Mesodermal cell (in vitro differentiated cells): ENCODE measurements at regions not wholly inside any gene's neighbourhood (a gene's known extent, or its start where the extent isn't known, plus 50 kb on each side); places are given as distances from the start of the nearest gene placed in this dataset.

Experiments
- H3K27ac ChIP-seq: 2 replicates; pipeline ENCODE4 v1.7.0; 2013; ENCODE audit warnings: mild to moderate bottlenecking, low read depth, low read length, moderate library complexity; ENCODE audit not compliant: severe bottlenecking
- H3K36me3 ChIP-seq: 2 replicates; pipeline ENCODE4 v1.7.1; 2013; ENCODE audit warnings: mild to moderate bottlenecking, low read length, moderate library complexity; ENCODE audit not compliant: control insufficient read depth, insufficient read depth
- H3K4me1 ChIP-seq: one replicate; pipeline ENCODE4 v1.7.1; 2013; ENCODE audit warnings: mild to moderate bottlenecking, low read length; ENCODE audit not compliant: insufficient read depth, control insufficient read depth, poor library complexity, severe bottlenecking
- H3K4me3 ChIP-seq: 2 replicates; pipeline ENCODE4 v1.7.0; 2013; ENCODE audit warnings: low read length, control low read depth, mild to moderate bottlenecking; ENCODE audit not compliant: insufficient read depth, poor library complexity, severe bottlenecking; ENCODE audit errors: extremely low read depth
- H3K9me3 ChIP-seq: 2 replicates; pipeline ENCODE4 v1.7.1; 2013; ENCODE audit warnings: mild to moderate bottlenecking, low read length, moderate library complexity; ENCODE audit not compliant: control insufficient read depth
- WGBS, 2 experiments: methylation state at CpG; one replicate each; pipeline ENCODE4 v1.1.5; 2013; ENCODE audit warnings: missing lambda C conversion rate in 2 of 2; ENCODE audit not compliant: insufficient coverage in 2 of 2; 5-methylcytosine and 5-hydroxymethylcytosine counted together

DNA sequence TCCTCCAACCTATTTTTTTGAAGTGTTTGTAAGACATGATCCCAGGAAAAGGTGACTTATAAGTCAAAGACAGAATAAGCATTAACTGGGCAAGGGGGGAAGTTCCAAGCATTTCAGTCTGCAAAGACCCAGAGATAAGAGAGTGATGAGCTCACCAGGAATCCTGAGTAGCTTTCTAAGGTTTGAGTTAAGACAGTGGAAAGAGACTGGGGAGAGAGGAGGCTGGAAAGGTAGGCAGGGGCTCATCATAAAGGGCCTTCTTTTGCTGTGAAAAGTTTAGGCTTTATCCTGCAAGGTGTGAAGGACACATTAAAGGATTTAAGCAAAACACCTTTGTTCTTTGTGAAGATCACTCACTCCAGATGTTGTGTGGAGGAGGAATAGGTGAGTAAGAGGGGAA, 438.8 kb downstream of the CHL1 start:
- Histone ChIP-seq H3K4me3 (no peak overlapping the region), H3K36me3 (no peaks in the 10 kb centered on the region), H3K9me3 (peaks cover 23% of the 10 kb centered on the region), H3K27ac (no peak overlapping the region), H3K4me1 (no peaks in the 10 kb centered on the region)

DNA sequence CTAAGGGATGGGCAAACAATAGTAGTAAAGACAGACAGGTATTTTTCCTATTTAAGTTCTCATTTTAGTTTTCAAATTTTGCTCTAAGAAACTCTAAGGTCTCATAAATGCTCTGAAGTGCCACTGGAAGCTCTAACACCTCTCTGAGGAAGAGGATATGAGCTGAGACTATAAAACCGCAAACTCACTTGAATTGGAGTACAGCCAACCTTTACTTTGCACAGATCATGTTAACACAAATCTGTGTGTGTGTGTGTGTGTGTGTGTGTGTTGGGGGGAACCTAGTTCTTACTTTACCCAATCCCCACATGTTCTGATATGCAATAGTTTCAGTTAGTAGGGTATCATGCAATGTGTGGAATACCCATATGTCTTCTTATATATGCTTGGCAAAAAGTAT, 446.8 kb downstream of the CHL1 start:
- no CpG with 5 or more reads among the region's 1 CpG for WGBS, 2 experiments
- H3K27ac ChIP-seq = no peak overlapping the region
- H3K9me3 ChIP-seq = peaks cover 22% of the 10 kb centered on the region
- H3K4me1 ChIP-seq = no peaks in the 10 kb centered on the region
- H3K36me3 ChIP-seq = no peaks in the 10 kb centered on the region
- H3K4me3 ChIP-seq = no peak overlapping the region

DNA sequence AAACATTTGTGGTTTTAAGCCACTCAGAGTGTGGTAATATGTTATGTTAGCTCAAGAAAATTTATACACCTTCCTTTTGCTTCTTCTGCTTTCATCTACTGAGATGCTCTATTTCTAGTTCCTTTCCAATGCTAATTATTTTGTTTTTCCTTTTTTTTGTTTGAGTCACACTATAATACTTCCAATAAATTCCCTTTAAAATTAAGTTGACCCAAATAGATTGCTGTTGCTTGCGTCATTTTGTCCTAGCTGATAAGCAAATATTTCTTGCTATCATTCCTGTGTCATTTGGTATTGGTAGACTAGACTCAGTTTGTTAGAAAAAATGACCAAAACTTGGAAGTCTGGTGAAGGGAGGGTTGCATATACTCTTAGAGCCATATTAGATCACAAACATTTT, 437.0 kb upstream of the CNTN6 start:
- no CpG with 5 or more reads among the region's 1 CpG for WGBS, 2 experiments
- Histone ChIP-seq H3K9me3 (peaks cover 3% of the 10 kb centered on the region), H3K36me3 (no peaks in the 10 kb centered on the region), H3K4me1 (no peaks in the 10 kb centered on the region), H3K27ac (no peak overlapping the region), H3K4me3 (no peak overlapping the region)

DNA sequence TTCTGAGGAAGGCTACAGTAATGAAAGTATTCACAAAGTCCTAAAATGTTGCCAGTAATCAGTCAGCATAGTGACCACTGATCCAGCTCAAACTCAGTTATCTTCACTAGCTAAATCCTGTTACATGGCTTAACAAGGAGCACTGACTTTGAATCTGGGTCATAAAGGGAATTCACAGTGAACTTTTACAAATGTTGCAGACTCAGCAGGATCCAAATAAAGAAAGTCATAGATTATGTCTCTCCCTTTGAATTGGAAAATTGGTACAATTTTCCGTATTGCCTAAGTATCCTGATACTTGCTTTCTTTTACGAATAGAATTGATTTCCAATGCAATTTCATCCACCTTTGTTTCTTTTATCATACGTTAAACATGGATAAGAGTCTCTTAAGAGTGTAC, 431.5 kb upstream of the CNTN6 start:
- Histone ChIP-seq H3K9me3 (no peaks in the 10 kb centered on the region), H3K36me3 (no peaks in the 10 kb centered on the region), H3K4me3 (no peak overlapping the region), H3K27ac (no peak overlapping the region), H3K4me1 (no peaks in the 10 kb centered on the region)
- WGBS, 2 experiments = no CpG with 5 or more reads among the region's 3 CpGs

DNA sequence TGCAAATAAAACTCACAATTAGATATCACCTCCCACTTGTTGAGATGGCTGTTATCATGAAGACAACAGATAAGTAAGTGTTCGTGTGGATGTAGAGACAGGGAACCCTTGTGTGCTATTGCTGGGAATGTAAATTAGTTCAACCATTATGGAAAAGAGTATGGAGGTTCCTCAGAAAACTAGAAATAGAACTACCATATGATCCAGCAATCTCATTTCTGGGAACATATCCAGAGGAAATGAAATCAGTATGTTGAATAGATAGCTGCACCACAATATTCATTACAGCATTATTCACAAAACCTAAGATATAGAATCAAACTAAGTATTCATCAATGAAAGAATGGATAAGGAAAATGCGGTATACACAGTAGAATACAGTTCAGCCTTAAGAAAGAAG, 418.7 kb upstream of the CNTN6 start:
- Histone ChIP-seq H3K4me1 (no peaks in the 10 kb centered on the region), H3K27ac (no peak overlapping the region), H3K4me3 (no peak overlapping the region), H3K9me3 (no peaks in the 10 kb centered on the region), H3K36me3 (no peaks in the 10 kb centered on the region)
- 80% methylated on average over 1 of the region's 2 CpGs; no CpG with 5 or more reads in 1 of the 2 experiments for WGBS, 2 experiments

DNA sequence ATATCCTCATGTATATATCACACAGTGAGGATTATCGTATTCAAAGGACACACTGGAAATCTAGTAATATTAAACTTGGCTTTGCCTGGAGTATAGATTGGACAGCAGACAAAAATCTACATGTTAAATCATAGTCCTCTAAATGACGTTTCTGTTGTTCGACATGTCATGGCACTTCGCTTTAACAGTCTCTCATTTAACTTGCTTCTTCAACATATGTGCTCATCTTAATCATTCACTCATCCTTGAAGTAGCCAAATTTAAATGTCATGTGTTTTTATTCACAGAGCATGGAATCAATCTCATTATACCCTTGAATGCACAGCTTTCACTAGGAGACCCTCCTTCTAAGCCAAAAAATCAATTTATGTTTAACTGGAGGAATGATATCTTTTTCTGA, 417.0 kb upstream of the CNTN6 start:
- WGBS, 2 experiments = 80 to 93% methylated on average over 3 of the region's 4 CpGs
- Histone ChIP-seq H3K27ac (no peak overlapping the region), H3K36me3 (no peaks in the 10 kb centered on the region), H3K4me3 (no peak overlapping the region), H3K9me3 (no peaks in the 10 kb centered on the region), H3K4me1 (no peaks in the 10 kb centered on the region)

DNA sequence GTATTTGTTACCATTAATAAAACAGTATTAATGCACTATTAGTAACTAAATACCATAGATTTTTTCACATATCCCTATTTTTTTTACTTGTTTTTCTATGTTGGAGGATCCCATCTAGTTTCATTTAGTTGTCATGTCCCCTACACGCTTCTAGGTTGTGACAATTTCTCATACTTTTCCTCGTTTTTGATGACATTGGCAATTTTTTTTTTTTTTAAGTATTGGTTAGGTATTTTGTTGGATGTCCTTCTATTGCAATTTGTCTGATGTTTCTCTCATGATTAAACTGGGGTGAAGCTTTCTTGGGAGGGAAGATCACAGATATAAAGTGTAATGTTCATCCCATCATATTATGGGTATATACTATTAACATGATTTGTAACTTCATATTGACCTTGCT, 409.1 kb upstream of the CNTN6 start:
- Histone ChIP-seq H3K36me3 (no peaks in the 10 kb centered on the region), H3K4me1 (no peaks in the 10 kb centered on the region), H3K27ac (no peak overlapping the region), H3K9me3 (peaks cover 5% of the 10 kb centered on the region), H3K4me3 (no peak overlapping the region)
- WGBS, 2 experiments = no CpG with 5 or more reads among the region's 2 CpGs

DNA sequence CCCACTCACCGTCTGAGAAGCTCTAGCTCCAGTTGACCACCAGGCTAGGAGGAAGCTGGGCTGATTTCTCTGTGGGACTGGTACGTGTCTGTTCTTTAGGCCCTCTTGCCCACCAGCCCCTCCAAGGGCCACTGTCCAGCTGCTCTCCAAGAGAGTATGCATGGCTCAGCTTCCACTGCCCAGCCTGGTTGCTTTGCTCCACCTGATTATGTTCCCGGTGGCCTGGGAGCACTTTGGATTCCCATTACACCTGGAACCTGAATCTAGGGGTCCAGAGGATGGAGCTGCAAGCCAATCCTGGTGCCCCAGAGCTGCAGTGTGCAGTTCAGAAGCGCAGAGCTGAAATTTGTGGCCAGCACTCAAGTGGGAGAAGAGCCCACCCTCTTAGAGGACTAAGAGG, 402.1 kb upstream of the CNTN6 start:
- Histone ChIP-seq H3K9me3 (peaks cover 7% of the 10 kb centered on the region), H3K4me3 (no peak overlapping the region), H3K36me3 (no peaks in the 10 kb centered on the region), H3K4me1 (no peaks in the 10 kb centered on the region), H3K27ac (no peak overlapping the region)
- 56 to 85% methylated on average over 2 to 3 of the region's 4 CpGs for WGBS, 2 experiments

DNA sequence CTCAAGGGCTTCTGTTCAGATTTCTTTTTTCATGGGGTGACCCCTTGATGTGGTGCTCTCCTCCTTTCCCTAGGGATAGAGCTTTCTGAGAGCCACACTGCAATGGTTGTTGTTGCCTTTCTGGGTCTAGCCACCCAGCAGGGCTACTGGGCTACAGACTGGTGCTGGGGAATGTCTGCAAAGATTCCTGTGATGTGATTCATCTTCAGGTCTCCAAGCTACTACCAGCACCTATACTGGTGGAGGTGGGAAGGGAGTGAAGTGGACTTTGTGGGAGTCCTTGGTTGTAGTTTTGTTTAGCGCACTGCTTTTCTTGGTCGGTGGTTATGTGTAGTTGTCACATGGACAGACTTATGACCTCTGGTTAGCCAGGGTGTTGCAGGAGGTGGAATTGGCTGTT, 392.3 kb upstream of the CNTN6 start:
- 93 to 100% methylated on average over 2 of the region's 2 CpGs for WGBS, 2 experiments
- H3K9me3 ChIP-seq = no peaks in the 10 kb centered on the region

DNA sequence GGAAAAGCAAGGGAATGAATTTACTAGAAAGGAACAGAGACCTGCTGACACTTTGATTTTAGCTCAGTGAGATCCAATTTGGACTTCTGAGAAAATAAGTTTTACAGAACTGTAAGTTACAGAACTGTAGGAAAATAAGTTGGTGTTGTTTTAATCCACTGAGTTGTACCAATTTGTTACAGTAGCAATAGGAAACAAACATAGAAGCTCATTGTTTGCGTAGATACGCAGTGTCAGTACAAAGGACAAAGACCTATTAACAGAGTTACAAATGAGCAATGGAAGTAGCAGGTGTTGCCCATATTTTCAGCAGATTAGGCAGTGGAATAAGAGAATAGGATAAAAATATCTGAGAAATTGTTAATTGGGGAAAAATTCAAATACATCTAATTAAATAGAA, 385.8 kb upstream of the CNTN6 start:
- Histone ChIP-seq H3K4me3 (no peak overlapping the region), H3K9me3 (peaks cover 17% of the 10 kb centered on the region), H3K27ac (no peak overlapping the region), H3K4me1 (no peaks in the 10 kb centered on the region), H3K36me3 (no peaks in the 10 kb centered on the region)
- no CpG with 5 or more reads among the region's 2 CpGs for WGBS, 2 experiments

More for the DNA sequence above, 392.3 kb upstream of the CNTN6 start:
- Histone ChIP-seq H3K4me3 (no peak overlapping the region), H3K36me3 (no peaks in the 10 kb centered on the region), H3K27ac (no peak overlapping the region), H3K4me1 (no peaks in the 10 kb centered on the region)

DNA sequence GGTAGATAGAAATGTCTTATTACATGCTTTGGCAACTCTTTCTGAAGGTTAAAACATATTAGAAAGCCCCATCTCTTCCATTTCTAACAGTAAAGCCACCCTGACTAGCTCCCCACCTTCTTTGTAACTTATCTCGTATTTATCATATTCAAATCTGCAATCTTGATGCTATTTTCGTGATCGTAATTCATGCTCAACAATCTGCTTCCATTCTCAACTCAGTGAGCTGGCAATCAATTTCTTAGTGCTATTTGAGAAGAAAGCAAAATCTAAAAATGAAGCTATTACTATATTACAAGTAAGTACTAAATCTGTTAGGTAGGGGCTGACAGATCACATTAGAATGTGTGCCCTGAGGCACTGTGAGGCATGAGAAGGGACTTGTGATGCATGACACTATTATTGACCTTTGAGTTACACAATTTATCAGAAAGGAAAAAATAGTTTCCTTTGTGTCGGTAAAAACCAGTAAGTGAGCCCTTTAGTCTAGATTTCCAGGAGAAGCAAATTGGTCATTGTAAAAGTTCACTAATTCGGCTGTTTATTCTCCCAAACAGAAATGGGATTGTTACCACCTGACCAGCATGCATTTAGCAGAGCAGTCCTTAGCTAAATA, 379.7 kb upstream of the CNTN6 start:
- no peaks in the 10 kb centered on the region for H3K4me1 ChIP-seq
- H3K27ac ChIP-seq = no peak overlapping the region
- no peak overlapping the region for H3K4me3 ChIP-seq
- H3K9me3 ChIP-seq = peaks cover 12% of the 10 kb centered on the region
- 85 to 90% methylated on average over 2 of the region's 5 CpGs for WGBS, 2 experiments
- H3K36me3 ChIP-seq = no peaks in the 10 kb centered on the region
